HCT116 (cell line): ENCODE measurements at regions not wholly inside any gene's neighbourhood (a gene's known extent, or its start where the extent isn't known, plus 50 kb on each side); places are given as distances from the start of the nearest gene placed in this dataset.

ENCODE experiments used
- CBX3 ChIP-seq: IDR thresholded peaks from 2 replicates; pipeline ENCODE4 v1.6.1; 2012; ENCODE audit warnings: low read depth
- CTCF ChIP-seq, 3 experiments: fragments of 200-600 bp in 1 of 3; sonication (generic) in 1 of 3; IDR thresholded peaks in 2 of 3; conservative IDR thresholded peaks in 1 of 3; 2 replicates each; pipeline ENCODE4 v1.5.1; 2012 to 2017; ENCODE audit warnings: low read depth in 2 of 3, low read length in 2 of 3, antibody characterized with exemption in 1 of 3, borderline replicate concordance in 1 of 3, control low read depth in 1 of 3, mild to moderate bottlenecking in 1 of 3, mixed read lengths in 1 of 3, mixed run types in 1 of 3, moderate library complexity in 1 of 3; ENCODE audit not compliant: insufficient read depth in 1 of 3
- EZH2 ChIP-seq: fragments of 200-600 bp; sonication (generic); IDR thresholded peaks from 2 replicates; pipeline ENCODE4 v1.6.1; 2017; ENCODE audit warnings: antibody characterized with exemption, mixed run types
- JUND ChIP-seq: IDR thresholded peaks from 2 replicates; pipeline ENCODE4 v1.6.1; 2012
- POLR2A ChIP-seq: IDR thresholded peaks from 2 replicates; pipeline ENCODE4 v1.7.0; 2011; ENCODE audit warnings: borderline replicate concordance; ENCODE audit not compliant: insufficient read depth, insufficient read length; ENCODE audit errors: extremely low read depth
- POLR2AphosphoS5 ChIP-seq: IDR thresholded peaks from 2 replicates; pipeline ENCODE4 v1.6.1; 2011; ENCODE audit warnings: mild to moderate bottlenecking, low read depth, low read length, moderate library complexity
- RAD21 ChIP-seq: IDR thresholded peaks from 2 replicates; pipeline ENCODE4 v1.6.1; 2012; ENCODE audit warnings: low read depth, mild to moderate bottlenecking
- REST ChIP-seq: IDR thresholded peaks from 2 replicates; pipeline ENCODE4 v1.6.1; 2012; ENCODE audit warnings: low read depth
- SIN3A ChIP-seq: IDR thresholded peaks from 2 replicates; pipeline ENCODE4 v1.6.1; 2012; ENCODE audit warnings: low read depth
- SRF ChIP-seq: IDR thresholded peaks from 2 replicates; pipeline ENCODE4 v1.6.1; 2012; ENCODE audit warnings: low read depth
- YY1 ChIP-seq: IDR thresholded peaks from 2 replicates; pipeline ENCODE4 v1.6.1; 2011; ENCODE audit warnings: low read length, low read depth, moderate library complexity, mild to moderate bottlenecking; ENCODE audit not compliant: insufficient replicate concordance; ENCODE audit errors: extremely low read depth
- TF ChIP-seq, protein P1 (sequence below): IDR thresholded peaks from 2 replicates; pipeline ENCODE4 v1.6.1; 2011; ENCODE audit warnings: mild to moderate bottlenecking, low read length, moderate library complexity; ENCODE audit not compliant: insufficient replicate concordance; ENCODE audit errors: extremely low read depth

DNA sequence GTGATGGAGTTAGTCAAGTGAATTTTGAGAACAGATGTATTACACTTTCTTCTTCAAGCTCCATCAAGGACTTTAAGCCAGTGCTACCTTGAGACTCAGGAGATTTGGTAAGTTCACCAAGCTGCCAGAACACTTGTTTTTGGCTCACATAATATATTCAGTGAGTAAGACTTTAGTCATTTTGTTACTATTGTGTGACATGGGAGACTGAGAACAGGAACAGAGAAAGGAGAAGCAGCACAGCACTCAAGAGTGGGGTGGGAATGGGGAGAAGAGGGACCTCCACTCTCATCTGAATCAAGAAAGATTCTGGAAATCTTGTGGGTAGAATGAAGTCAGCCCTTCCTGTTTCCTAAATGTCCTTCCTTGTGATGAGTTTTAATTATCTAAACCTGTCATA lies 87.3 kb upstream of the TET2 start:
- TF ChIP-seq CTCF (IDR thresholded peaks at IDR 0.05 in 2 of 3, conservative IDR thresholded peaks at IDR 0.05 in 1 of 3; ENCODE audit: borderline replicate concordance in 1 of 3, insufficient read depth in 1 of 3, low read depth in 2 of 3, low read length in 2 of 3) (no peak), RAD21 (no peak), POLR2A (no peak), POLR2AphosphoS5 (no peak), CBX3 (no peak), SRF (no peak), EZH2 (no peak), YY1 (no peak), SIN3A (no peak), REST (no peak), JUND (no peak)
- TF ChIP-seq, protein P1, sequence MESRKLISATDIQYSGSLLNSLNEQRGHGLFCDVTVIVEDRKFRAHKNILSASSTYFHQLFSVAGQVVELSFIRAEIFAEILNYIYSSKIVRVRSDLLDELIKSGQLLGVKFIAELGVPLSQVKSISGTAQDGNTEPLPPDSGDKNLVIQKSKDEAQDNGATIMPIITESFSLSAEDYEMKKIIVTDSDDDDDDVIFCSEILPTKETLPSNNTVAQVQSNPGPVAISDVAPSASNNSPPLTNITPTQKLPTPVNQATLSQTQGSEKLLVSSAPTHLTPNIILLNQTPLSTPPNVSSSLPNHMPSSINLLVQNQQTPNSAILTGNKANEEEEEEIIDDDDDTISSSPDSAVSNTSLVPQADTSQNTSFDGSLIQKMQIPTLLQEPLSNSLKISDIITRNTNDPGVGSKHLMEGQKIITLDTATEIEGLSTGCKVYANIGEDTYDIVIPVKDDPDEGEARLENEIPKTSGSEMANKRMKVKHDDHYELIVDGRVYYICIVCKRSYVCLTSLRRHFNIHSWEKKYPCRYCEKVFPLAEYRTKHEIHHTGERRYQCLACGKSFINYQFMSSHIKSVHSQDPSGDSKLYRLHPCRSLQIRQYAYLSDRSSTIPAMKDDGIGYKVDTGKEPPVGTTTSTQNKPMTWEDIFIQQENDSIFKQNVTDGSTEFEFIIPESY = no peak
